WI38 (cell line): ENCODE measurements at regions not wholly inside any gene's neighbourhood (a gene's known extent, or its start where the extent isn't known, plus 50 kb on each side); places are given as distances from the start of the nearest gene placed in this dataset.

Experiments used
- H3K4me3 ChIP-seq: 2 replicates; pipeline ENCODE4 v1.5.1; 2011; ENCODE audit warnings: low read depth, mild to moderate bottlenecking, control low read depth, low read length
- TF ChIP-seq, protein P1 (sequence below): IDR thresholded peaks from 2 replicates; pipeline ENCODE4 v1.5.1; 2012; ENCODE audit warnings: low read depth, mild to moderate bottlenecking, control low read depth, low read length

DNA sequence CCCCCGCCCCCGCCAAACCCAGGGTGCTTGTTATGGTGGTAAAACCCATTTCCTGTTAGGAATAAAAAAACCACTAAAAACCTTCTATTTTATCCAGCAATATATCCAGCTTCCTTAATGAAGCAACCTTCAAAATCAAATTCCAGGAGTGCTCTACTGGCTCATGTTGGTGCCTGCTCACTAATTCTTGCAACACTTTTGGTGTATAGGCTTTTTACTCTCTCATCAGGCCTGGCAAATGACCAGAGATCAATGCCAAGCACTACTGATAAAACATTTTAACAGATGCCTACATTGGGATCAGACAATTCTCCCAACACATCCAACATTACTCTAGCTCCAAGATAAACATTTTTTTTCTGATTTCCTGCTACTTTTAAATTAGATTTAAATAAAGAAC lies 312.4 kb downstream of the KCNJ3 start:
- TF ChIP-seq, protein P1, sequence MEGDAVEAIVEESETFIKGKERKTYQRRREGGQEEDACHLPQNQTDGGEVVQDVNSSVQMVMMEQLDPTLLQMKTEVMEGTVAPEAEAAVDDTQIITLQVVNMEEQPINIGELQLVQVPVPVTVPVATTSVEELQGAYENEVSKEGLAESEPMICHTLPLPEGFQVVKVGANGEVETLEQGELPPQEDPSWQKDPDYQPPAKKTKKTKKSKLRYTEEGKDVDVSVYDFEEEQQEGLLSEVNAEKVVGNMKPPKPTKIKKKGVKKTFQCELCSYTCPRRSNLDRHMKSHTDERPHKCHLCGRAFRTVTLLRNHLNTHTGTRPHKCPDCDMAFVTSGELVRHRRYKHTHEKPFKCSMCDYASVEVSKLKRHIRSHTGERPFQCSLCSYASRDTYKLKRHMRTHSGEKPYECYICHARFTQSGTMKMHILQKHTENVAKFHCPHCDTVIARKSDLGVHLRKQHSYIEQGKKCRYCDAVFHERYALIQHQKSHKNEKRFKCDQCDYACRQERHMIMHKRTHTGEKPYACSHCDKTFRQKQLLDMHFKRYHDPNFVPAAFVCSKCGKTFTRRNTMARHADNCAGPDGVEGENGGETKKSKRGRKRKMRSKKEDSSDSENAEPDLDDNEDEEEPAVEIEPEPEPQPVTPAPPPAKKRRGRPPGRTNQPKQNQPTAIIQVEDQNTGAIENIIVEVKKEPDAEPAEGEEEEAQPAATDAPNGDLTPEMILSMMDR: no peak
- H3K4me3 ChIP-seq: no peak overlapping the region

DNA sequence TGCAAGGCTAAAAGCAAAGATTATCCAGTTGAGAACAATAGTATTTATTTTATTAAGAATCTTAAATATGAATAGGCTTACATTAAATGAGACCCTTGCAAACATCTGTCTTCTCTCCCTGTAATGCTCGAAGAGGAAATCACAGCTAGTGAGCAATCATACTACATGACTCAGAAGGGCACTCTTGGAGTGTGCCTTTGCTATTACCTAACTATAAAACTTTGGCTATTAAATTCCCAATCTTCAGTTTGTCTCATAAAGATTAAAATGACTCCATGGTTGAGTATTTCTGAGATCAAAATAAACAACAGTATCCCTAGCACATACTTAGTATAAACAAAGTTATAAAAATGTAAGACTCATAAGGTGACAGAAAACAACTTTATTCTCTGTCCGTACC lies 296.9 kb downstream of the KCNJ3 start:
- H3K4me3 ChIP-seq: no peak overlapping the region
- TF ChIP-seq, protein P1: no peak

DNA sequence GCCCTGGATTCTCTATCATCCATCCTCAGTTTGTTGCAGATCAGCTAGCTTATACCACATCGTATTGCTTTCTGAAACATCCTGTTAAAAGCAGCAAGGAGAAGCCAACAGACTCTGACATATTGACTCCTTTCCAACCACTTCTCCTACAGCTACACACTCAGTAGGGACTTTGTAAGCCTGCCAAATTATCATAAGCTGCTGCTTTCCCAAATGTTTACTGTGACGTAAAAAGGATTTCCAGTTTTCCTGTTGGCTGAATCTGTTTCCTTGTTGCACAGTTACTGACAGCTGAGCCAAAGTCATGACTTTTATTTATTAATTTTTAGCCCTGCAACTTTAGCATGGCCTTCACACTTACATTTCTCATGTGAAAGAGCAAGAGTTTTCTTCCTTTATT lies 294.3 kb downstream of the KCNJ3 start:
- TF ChIP-seq, protein P1: no peak
- H3K4me3 ChIP-seq: no peak overlapping the region

DNA sequence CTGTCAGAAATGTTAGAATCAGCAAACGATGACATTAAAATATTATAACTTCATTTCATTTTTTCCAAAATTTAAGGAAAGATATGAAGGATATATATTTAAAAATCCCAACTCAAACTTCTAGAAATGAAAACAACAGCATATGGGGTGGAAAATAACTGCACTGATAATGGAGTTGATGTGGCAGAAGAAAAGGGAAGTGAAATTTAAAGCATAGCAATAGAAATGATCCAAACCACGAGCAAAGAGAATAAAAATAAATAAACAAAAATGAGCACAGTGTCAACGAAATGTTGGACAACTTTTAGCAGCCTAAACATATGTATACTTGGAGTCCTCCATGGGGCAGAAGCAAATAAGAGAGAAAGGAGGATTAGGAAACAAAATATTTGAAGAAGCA lies 280.2 kb downstream of the KCNJ3 start:
- H3K4me3 ChIP-seq: no peak overlapping the region

DNA sequence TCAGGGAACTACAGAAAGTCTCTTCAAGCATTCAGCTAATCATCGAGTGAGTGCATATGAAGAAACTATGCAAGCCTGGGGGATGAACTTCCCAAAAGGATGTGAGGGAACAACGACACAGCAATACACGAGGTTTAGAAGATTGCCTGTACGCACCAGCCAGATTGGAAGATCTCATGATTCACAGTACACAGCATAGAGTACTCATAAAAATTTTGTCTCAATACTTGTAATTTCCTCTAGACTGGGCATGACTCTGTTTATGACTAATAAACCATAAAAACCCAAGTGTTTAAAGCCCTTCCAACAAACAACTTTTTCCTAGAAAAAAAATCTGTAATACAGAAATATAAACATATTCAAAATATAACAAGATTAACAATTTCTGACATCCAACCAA lies 279.7 kb downstream of the KCNJ3 start:
- TF ChIP-seq, protein P1: no peak
- H3K4me3 ChIP-seq: no peak overlapping the region

More for the DNA sequence above, 280.2 kb downstream of the KCNJ3 start:
- TF ChIP-seq, protein P1: no peak

DNA sequence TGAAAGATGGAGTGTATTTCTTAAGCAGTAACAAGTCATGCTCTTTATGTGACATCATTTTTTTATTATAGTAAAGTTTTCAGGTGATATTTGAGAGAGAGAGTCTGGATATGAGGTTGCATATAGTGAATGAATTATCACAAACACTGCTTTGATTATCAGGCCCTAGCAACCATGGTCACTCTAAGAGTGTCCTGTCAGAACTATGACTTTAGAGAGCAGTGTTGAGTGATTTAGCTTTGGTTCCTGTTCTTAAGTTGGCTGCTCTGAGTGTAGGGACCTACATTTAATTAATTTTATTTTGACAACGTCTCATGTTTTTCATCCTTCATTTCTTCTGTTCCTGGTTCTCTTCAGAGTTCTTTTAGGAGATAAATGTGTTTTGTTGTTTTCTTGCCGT lies 275.5 kb downstream of the KCNJ3 start:
- TF ChIP-seq, protein P1: no peak
- H3K4me3 ChIP-seq: no peak overlapping the region

DNA sequence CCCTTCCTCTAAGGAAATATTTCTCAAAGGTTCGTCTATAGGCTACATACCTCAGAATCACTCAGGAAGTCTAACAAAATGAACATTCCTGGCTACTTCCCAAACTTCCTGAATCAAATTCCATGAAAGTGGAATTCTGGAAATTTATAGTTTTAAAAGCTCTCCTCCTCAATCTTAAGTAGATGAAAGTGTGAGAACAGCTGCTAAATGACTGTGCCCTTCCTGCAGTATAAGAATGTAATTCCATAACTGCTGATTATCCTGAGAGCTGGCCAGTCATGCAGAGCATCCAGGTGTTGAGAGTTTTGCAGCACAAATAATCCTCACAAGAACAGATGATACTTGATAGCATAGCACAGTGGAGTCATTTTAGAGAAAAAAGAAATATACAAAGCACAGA lies 265.0 kb downstream of the KCNJ3 start:
- TF ChIP-seq, protein P1: no peak
- no peak overlapping the region for H3K4me3 ChIP-seq
